Lower leg skin (tissue), 4 donors: ENCODE measurements at regions not wholly inside any gene's neighbourhood (a gene's known extent, or its start where the extent isn't known, plus 50 kb on each side); places are given as distances from the start of the nearest gene placed in this dataset.
"Not testable (repeated sequence)": the region's sequence is repeated elsewhere in the genome, so short reads cannot be mapped to it uniquely, and the experiment has no call there.

Experiments
- DNase-seq, 2 donors: peaks; one replicate each; pipeline ENCODE4 v3.0.0-alpha.2; 2019; ENCODE audit warnings: low spot score in 2 of 2
- H3K4me3 ChIP-seq: fragments of 200-600 bp; sonication (generic); 2 replicates; pipeline ENCODE4 v1.5.1; 2017; ENCODE audit warnings: mild to moderate bottlenecking, low read depth; ENCODE audit not compliant: poor library complexity, severe bottlenecking
- CTCF ChIP-seq, 3 donors: fragments of 450-650 bp; IDR thresholded peaks; one replicate each; pipeline ENCODE4 v1.5.1; 2016; ENCODE audit warnings: antibody characterized with exemption in 3 of 3, mild to moderate bottlenecking in 3 of 3, moderate library complexity in 2 of 3
- POLR2A ChIP-seq, 2 donors: fragments of 450-650 bp; IDR thresholded peaks; one replicate each; pipeline ENCODE4 v1.6.1; 2016 to 2017; ENCODE audit warnings: antibody characterized with exemption in 2 of 2, mild to moderate bottlenecking in 1 of 2, moderate library complexity in 1 of 2
- WGBS, 2 donors: methylation state at CpG; one replicate each; pipeline ENCODE4 v1.1.5; 2018; 5-methylcytosine and 5-hydroxymethylcytosine counted together
- intact Hi-C: fragments of 100-400 bp; cut with DNase I; formaldehyde crosslinking; loops from one replicate; pipeline ENCODE4 v1.15.0; 2023; ENCODE audit warnings: low total_unique reads

- H3K4me3 ChIP-seq = no peak overlapping the region
- no peak for DNase-seq
- whole genome bisulfite sequencing, 2 donors = 40 to 41% methylated on average over 1 of the region's 1 CpG
- intact Hi-C loops = no loop called here
- TF ChIP-seq CTCF (IDR thresholded peaks at IDR 0.05) = no peak
- no peak for TF ChIP-seq POLR2A (IDR thresholded peaks at IDR 0.05)
Observed at GRCh38 chr4:12644261-12644660, 839.9 kb downstream of the RAB28 start.

GRCh38 chr4:12636191-12636590, 847.9 kb downstream of the RAB28 start:
- no peak for TF ChIP-seq POLR2A (IDR thresholded peaks at IDR 0.05)
- TF ChIP-seq CTCF (IDR thresholded peaks at IDR 0.05) = no peak
- WGBS, 2 donors = 79 to 81% methylated on average over 5 of the region's 5 CpGs
- intact Hi-C loops = no loop called here
- no peak overlapping the region for H3K4me3 ChIP-seq
- DNase-seq = no peak

- no peak for TF ChIP-seq POLR2A (IDR thresholded peaks at IDR 0.05)
- WGBS, 2 donors = 68 to 78% methylated on average over 1 of the region's 1 CpG
- no peak overlapping the region for H3K4me3 ChIP-seq
- intact Hi-C loops = no loop called here
- DNase-seq = no peak
Observed at GRCh38 chr4:12635629-12636028, 848.5 kb downstream of the RAB28 start.

- 9 to 10% methylated on average over 15 of the region's 15 CpGs for WGBS, 2 donors
- DNase-seq = peak; percentile 48 to 89
- intact Hi-C loops = no loop called here
- TF ChIP-seq POLR2A (IDR thresholded peaks at IDR 0.05) = no peak
- peak in 1 of 3 donors; percentile 40 for TF ChIP-seq CTCF (IDR thresholded peaks at IDR 0.05)
- H3K4me3 ChIP-seq = no peak overlapping the region
Observed at GRCh38 chr4:12633053-12633651, 851.0 kb downstream of the RAB28 start.

- 70 to 74% methylated on average over 7 of the region's 7 CpGs for WGBS, 2 donors
- no peak for DNase-seq
- H3K4me3 ChIP-seq = no peak overlapping the region
- TF ChIP-seq POLR2A (IDR thresholded peaks at IDR 0.05) = no peak
- TF ChIP-seq CTCF (IDR thresholded peaks at IDR 0.05) = no peak
- intact Hi-C loops = no loop called here
Observed at GRCh38 chr4:12615822-12616221, 868.3 kb downstream of the RAB28 start.

- TF ChIP-seq CTCF (IDR thresholded peaks at IDR 0.05) (no peak), POLR2A (IDR thresholded peaks at IDR 0.05) (no peak)
- WGBS, 2 donors = 60 to 63% methylated on average over 4 of the region's 4 CpGs
- no peak overlapping the region for H3K4me3 ChIP-seq
- DNase-seq = no peak
- intact Hi-C loops = no loop called here
Observed at GRCh38 chr4:12612876-12613275, 871.3 kb downstream of the RAB28 start.

GRCh38 chr4:12609212-12609875, 874.8 kb downstream of the RAB28 start:
- 89 to 91% methylated on average over 27 to 33 of the region's 33 CpGs for WGBS, 2 donors
- intact Hi-C loops, DNase-seq, H3K4me3 ChIP-seq: not testable (repeated sequence)
